KBM-7 (cell line): ENCODE measurements at regions not wholly inside any gene's neighbourhood (a gene's known extent, or its start where the extent isn't known, plus 50 kb on each side); places are given as distances from the start of the nearest gene placed in this dataset.

Experiments
- DNase-seq: peaks from one replicate; pipeline ENCODE4 v3.0.0-alpha.2; 2015
- in situ Hi-C: fragments of 300-500 bp; cut with MboI; formaldehyde crosslinking; loops from 2 replicates; pipeline ENCODE4 v1.14.3; 2020; ENCODE audit warnings: low sequenced_read_pairs, low pct_unique_long_range_greater_than_20kb, mixed read lengths

DNA sequence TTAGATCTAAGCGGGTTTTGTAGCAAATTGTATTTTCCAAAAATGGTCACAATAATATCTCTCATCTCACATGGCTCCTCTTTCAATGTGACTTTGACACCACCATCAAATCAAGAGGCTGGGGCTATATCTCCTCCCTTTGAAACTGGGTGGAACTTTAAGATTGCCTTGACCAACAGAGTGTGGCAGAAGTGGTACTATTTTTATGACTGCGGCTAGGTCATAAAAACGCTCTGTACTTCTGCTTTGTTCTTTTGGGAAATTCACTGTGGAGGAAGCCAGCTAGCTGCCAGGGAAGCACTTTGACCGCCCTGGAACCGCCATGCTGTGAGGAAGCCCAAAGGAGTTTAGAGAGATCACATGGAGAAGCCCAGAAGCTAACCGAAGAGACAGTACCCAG, 50.7 kb upstream of the ACOT11 start:
- in situ Hi-C loops = no loop called here
- DNase-seq = peak; percentile 95

DNA sequence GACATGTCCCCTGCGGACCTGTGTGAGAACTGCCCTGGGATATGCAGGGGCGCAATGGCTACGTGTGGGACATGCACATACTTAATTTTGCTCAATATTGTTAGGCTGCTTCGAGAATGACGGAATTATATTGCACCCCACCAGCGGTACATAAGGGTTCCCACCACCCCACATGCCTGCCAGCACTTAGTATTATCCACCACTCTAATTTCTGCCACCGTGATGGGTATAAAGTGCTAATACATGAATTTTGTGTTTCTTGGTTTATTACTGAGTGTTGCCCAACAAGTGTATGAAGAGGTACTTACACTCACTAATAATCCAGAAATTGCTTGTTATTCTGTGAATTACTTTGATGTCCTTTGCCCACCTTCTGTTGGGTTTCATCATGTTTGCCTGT, 52.1 kb upstream of the ACOT11 start:
- no peak for DNase-seq
- in situ Hi-C loops = no loop called here

GRCh38 chr1:54493608-54494007, 54.4 kb upstream of the ACOT11 start:
- peak; percentile 22 for DNase-seq
- in situ Hi-C loops = no loop called here

- in situ Hi-C loops = no loop called here
- DNase-seq = no peak
These were observed 57.4 kb upstream of the ACOT11 start for GRCh38 chr1:54490361-54491248.

DNA sequence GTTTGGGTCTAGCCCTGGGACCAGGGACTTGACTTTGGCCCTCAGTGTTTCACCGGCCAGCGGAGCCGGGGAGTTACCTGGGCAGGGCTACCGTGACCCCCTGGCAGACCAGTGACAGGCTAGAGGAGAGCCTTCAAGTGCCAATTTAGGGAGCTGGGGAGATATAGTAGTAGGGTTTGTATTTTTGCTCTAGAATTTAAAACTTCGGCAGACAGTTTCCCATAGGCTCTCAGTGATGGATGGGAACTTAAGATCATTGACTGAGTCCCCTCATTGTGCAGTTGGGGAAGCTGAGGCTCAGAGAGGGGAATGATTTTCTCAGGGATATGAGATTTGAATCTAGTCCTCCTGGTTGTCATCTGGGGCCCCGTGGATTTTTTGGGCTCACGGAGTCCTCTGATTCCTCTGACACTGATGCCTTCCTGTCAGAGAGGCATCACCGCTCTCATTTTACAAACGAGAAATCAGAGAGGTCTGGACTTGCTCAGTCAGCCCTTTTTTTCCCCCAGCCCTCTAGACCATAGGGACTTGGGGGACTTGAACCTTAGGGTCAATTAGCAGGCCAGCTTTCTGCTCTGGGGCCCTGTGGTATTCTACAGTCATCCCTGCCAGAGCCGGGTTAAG, 58.3 kb upstream of the ACOT11 start:
- in situ Hi-C loops = no loop called here
- no peak for DNase-seq

- in situ Hi-C loops = no loop called here
- DNase-seq = peak; percentile 86
These were observed 59.0 kb upstream of the ACOT11 start for GRCh38 chr1:54488779-54489626.

- DNase-seq = peak; percentile 91
- in situ Hi-C loops = no loop called here
These were observed 59.8 kb upstream of the ACOT11 start for GRCh38 chr1:54488065-54488750.

DNA sequence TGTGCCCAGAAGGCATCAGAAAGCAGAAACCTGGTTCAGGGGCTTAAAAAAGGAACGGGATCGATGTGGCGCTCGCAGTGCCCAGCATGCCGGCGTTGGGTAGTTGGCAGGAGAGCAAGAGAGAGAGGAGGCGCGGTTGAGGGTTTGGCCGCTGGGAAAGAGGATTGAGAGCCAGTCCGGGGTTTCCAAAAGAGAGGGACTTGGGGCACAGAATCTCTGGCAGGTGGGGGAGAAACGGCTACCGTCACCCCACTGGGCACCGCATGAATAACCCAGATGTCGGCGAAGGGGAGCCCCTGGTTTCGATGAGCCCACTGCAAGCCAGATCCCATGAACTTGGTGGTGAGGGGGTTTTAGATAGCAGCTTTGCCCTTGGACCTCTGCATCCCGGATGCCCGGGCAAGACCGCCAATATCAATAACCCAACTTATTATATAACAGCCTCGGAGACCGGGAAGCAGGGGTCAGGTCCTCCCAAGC, 60.4 kb upstream of the ACOT11 start:
- in situ Hi-C loops = no loop called here
- no peak for DNase-seq

DNA sequence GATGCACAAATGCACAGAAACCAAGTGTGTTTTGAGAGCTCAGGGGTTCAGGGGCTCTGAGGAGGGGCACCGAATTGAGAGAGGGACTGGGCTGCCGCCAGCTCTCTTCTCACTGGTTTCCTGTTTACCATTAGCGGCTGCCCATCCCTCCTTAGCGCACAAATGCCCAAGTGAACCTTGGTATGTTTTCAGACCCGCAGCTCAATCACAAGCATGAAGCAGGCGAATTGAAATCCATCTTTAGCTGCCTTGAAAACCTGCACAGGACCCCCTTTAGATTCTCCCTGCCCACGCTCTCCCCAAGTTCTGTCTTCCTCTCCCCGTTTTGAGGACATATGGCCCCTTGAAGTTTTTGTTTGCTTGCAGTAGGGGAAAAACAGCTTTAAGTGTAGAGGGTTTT, 61.1 kb upstream of the ACOT11 start:
- in situ Hi-C loops = no loop called here
- no peak for DNase-seq

GRCh38 chr1:54485416-54485815, 62.6 kb upstream of the ACOT11 start:
- DNase-seq = peak; percentile 79
- in situ Hi-C loops = no loop called here

DNA sequence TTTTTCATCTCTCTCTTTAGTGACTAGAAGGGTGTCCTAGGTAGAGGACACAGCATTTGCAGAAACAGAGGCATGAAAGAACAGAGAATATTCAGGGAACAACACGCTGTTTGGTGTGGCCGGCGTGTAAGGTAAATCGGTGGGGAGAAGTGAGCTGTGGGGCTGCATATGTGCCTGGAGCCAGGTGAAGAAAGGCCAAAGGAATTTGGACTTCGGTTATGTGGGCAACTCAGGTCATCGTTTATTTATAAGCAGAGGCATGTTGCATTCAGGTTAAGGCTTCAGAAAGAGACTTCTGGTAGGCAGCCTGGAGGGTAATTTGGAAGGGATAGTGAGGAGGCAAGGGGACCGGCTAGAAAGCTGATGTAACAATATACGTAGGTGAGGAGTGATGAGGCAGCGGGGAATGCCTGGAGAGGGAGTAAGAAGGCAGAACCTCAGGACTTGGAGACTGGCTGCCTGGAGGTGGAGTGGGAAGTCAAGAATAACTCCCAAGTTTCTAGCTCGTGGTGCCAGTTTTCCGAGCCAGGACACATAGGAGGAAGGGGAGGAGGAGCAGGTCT, 64.1 kb upstream of the ACOT11 start:
- in situ Hi-C loops = no loop called here

DNA sequence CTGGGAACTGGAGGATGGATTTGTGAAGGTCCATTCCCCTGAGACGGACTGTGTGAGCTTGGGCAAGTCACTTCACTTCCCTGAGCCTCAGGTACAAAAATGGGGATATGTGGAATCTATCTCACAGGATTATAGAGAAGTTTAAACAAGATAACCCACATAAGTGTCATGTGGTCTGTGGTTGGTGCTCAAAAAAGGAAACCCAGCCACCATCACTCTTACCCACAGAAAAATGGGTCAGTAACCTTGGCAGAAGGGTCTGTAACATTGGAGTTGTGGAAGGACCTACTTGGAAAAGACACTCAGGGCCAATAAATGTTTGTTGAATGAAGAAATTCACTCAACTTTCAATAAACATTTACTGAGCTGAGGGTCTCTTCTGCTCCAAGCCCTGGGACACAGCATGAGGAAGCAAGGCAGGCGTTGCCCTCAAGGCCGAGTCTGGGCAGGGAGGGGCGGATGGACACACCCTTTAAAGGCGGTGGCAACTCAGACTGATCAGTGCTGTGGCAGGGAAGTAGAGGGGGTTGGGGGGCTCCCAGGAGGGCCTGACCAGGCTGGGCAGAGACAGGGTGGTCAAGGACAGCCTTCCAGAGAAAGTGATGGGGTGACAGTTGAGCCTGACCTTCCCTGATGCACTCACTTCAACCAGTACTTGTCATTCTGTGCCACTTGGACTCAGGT, 66.7 kb upstream of the ACOT11 start:
- no peak for DNase-seq
- in situ Hi-C loops = no loop called here

More for the DNA sequence above, 64.1 kb upstream of the ACOT11 start:
- DNase-seq = no peak

GRCh38 chr1:54480525-54480848, 67.5 kb upstream of the ACOT11 start:
- peak; percentile 75 for DNase-seq
- in situ Hi-C loops = no loop called here

- DNase-seq = no peak
- in situ Hi-C loops = no loop called here
These were observed 68.0 kb upstream of the ACOT11 start for GRCh38 chr1:54479841-54480524.

- DNase-seq = no peak
- in situ Hi-C loops = no loop called here
These were observed 68.8 kb upstream of the ACOT11 start for GRCh38 chr1:54479251-54479650.

DNA sequence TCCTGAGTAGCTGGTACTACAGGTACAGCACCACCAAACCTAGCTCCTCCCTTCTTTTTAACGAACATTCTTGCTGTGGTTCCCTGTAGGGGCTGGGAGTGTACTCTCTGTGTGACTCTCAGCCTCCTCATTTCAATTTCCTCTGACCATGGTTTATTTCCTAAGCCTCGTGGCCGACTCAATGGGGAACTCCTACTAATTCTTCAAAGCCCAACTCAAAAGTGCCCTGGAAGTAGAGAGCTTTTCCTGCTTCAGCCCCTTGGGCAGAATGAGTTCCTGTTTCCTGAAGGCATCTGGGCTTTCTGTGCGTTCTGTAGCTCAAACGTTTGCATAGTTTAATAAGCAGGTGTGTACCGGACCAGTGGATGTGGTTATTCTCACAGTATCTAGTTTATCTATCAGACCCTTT, 70.9 kb upstream of the ACOT11 start:
- in situ Hi-C loops = no loop called here
- DNase-seq = peak; percentile 73

GRCh38 chr1:54476530-54477109, 70.4 kb upstream of the SSBP3 start:
- DNase-seq = no peak
- in situ Hi-C loops = no loop called here
